Ovary (tissue), 7 donors: ENCODE measurements at regions not wholly inside any gene's neighbourhood (a gene's known extent, or its start where the extent isn't known, plus 50 kb on each side); places are given as distances from the start of the nearest gene placed in this dataset.

Source experiments
- DNase-seq, 5 donors: peaks; one replicate each; pipeline ENCODE4 v3.0.0-alpha.2; 2019 to 2020
- H3K27ac ChIP-seq, 2 donors: fragments of 200-600 bp; one replicate each; pipeline versions ENCODE4 v1.5.1 to v1.8.0; 2019 to 2022
- H3K27me3 ChIP-seq: fragments of 200-600 bp; one replicate; pipeline ENCODE4 v1.8.0; 2022
- H3K36me3 ChIP-seq: fragments of 200-600 bp; sonication (generic); one replicate; pipeline ENCODE4 v1.5.1; 2019
- H3K4me1 ChIP-seq: one replicate; pipeline ENCODE4 v1.8.1; 2013; ENCODE audit warnings: mild to moderate bottlenecking, moderate library complexity; ENCODE audit not compliant: insufficient read depth
- H3K4me3 ChIP-seq: fragments of 200-600 bp; sonication (generic); one replicate; pipeline ENCODE4 v1.5.1; 2017
- H3K9me3 ChIP-seq, 2 donors: fragments of 200-600 bp in 1 of 2; sonication (generic) in 1 of 2; one replicate each; pipeline versions ENCODE4 v1.5.1 to v1.8.1; 2013 to 2019; ENCODE audit warnings: mild to moderate bottlenecking in 1 of 2, moderate library complexity in 1 of 2
- CTCF ChIP-seq, 3 donors: fragments of 450-650 bp in 2 of 3; fragments of 200-600 bp in 1 of 3; IDR thresholded peaks; one replicate each; pipeline versions ENCODE4 v1.5.1 to v1.8.0; 2016 to 2022; ENCODE audit warnings: antibody characterized with exemption in 3 of 3, mild to moderate bottlenecking in 1 of 3
- EP300 ChIP-seq: sonication (generic); formaldehyde crosslinking; IDR thresholded peaks from one replicate; pipeline ENCODE4 v1.6.1; 2017; ENCODE audit warnings: antibody characterized with exemption
- POLR2A ChIP-seq: fragments of 450-650 bp; IDR thresholded peaks from one replicate; pipeline ENCODE4 v1.6.1; 2017; ENCODE audit warnings: antibody characterized with exemption, mild to moderate bottlenecking, moderate library complexity
- WGBS, 3 donors: extraction: QIAGEN DNeasy Blood & Tissue Kit in 1 of 3; methylation state at CpG; one replicate each; pipeline versions ENCODE4 v1.1.5 to v1.1.7; 2013 to 2017; 5-methylcytosine and 5-hydroxymethylcytosine counted together
- intact Hi-C, 4 donors: fragments of 100-400 bp; cut with DNase I; formaldehyde crosslinking; loops; one replicate each; pipeline versions ENCODE4 v1.11.0 to v1.15.1; 2022 to 2023
- donor health status: DM: no; HTN: no; CAD: no; lungs with moderate emphysema.
- donor health status: DM: no; HTN: no; CAD: no.
- donor health status: Bipolar disorder and iron deficiency.
- donor health status: DM: no; HTN: no; CAD: no.
- donor health status: DM: yes; HTN: yes; CAD: no.

GRCh38 chr2:217246108-217246507, 386.2 kb upstream of the TNP1 start:
- H3K27ac ChIP-seq = no peak overlapping the region
- 91 to 95% (median 93%) methylated on average over 6 of the region's 6 CpGs for WGBS, 3 donors

GRCh38 chr2:217244815-217245214, 385.0 kb upstream of the TNP1 start:
- 86 to 89% (median 89%) methylated on average over 4 of the region's 4 CpGs for WGBS, 3 donors
- intact Hi-C loops = no loop called here
- no peaks in the 10 kb centered on the region for H3K27me3 ChIP-seq
- H3K9me3 ChIP-seq = no peaks in the 10 kb centered on the region
- no peak overlapping the region for H3K4me3 ChIP-seq
- no peaks in the 10 kb centered on the region for H3K36me3 ChIP-seq
- H3K27ac ChIP-seq = no peak overlapping the region
- peaks cover 15% of the 10 kb centered on the region for H3K4me1 ChIP-seq
- no peak for DNase-seq
- no peak for TF ChIP-seq CTCF (IDR thresholded peaks at IDR 0.05)
- TF ChIP-seq EP300 = no peak
- no peak for TF ChIP-seq POLR2A

More at GRCh38 chr2:217246108-217246507, 386.2 kb upstream of the TNP1 start:
- Histone ChIP-seq H3K36me3 (no peaks in the 10 kb centered on the region), H3K27me3 (no peaks in the 10 kb centered on the region), H3K4me1 (peaks cover 17% of the 10 kb centered on the region), H3K9me3 (no peaks in the 10 kb centered on the region), H3K4me3 (no peak overlapping the region)
- intact Hi-C loops = no loop called here
- no peak for DNase-seq
- TF ChIP-seq EP300 = no peak
- no peak for TF ChIP-seq POLR2A
- TF ChIP-seq CTCF (IDR thresholded peaks at IDR 0.05) = no peak

GRCh38 chr2:217242947-217243346, 383.1 kb upstream of the TNP1 start:
- Histone ChIP-seq H3K4me3 (no peak overlapping the region), H3K36me3 (no peaks in the 10 kb centered on the region), H3K27me3 (no peaks in the 10 kb centered on the region), H3K4me1 (peaks cover 6% of the 10 kb centered on the region), H3K9me3 (no peaks in the 10 kb centered on the region), H3K27ac (no peak overlapping the region)
- intact Hi-C loops = no loop called here
- no peak for TF ChIP-seq POLR2A
- no peak for TF ChIP-seq EP300
- no peak for TF ChIP-seq CTCF (IDR thresholded peaks at IDR 0.05)
- 97 to 98% (median 98%) methylated on average over 3 of the region's 3 CpGs for WGBS, 3 donors
- DNase-seq = no peak

- TF ChIP-seq POLR2A (no peak), EP300 (no peak), CTCF (IDR thresholded peaks at IDR 0.05) (no peak)
- Histone ChIP-seq H3K4me3 (no peak overlapping the region), H3K27me3 (no peaks in the 10 kb centered on the region), H3K9me3 (no peaks in the 10 kb centered on the region), H3K27ac (no peak overlapping the region), H3K36me3 (no peaks in the 10 kb centered on the region), H3K4me1 (no peaks in the 10 kb centered on the region)
- 49 to 62% (median 58%) methylated on average over 3 of the region's 3 CpGs for WGBS, 3 donors
- intact Hi-C loops = no loop called here
- peak in 1 of 5 donors; percentile 26 for DNase-seq
These were observed 371.9 kb upstream of the TNP1 start for GRCh38 chr2:217231724-217232123.

GRCh38 chr2:217231212-217231611, 371.3 kb upstream of the TNP1 start:
- H3K4me3 ChIP-seq = no peak overlapping the region
- no peak for DNase-seq
- H3K27me3 ChIP-seq = no peaks in the 10 kb centered on the region
- WGBS, 3 donors = 0 to 10% (median 9%) methylated on average over 1 of the region's 1 CpG
- no peaks in the 10 kb centered on the region for H3K4me1 ChIP-seq
- no peak overlapping the region for H3K27ac ChIP-seq
- H3K36me3 ChIP-seq = no peaks in the 10 kb centered on the region
- no peak for TF ChIP-seq EP300
- TF ChIP-seq CTCF (IDR thresholded peaks at IDR 0.05) = no peak
- TF ChIP-seq POLR2A = no peak
- H3K9me3 ChIP-seq = no peaks in the 10 kb centered on the region
- intact Hi-C loops = no loop called here
